Neural progenitor cell (in vitro differentiated cells): ENCODE measurements at regions not wholly inside any gene's neighbourhood (a gene's known extent, or its start where the extent isn't known, plus 50 kb on each side); places are given as distances from the start of the nearest gene placed in this dataset.

ENCODE experiments used
- EZH2 ChIP-seq: fragments of 200-600 bp; sonication (generic); IDR thresholded peaks from 2 replicates; pipeline ENCODE4 v1.6.1; 2017; ENCODE audit warnings: antibody characterized with exemption, mild to moderate bottlenecking, moderate library complexity
- EZH2phosphoT487 ChIP-seq: fragments of 200-600 bp; sonication (generic); IDR thresholded peaks from 2 replicates; pipeline ENCODE4 v1.6.1; 2017; ENCODE audit warnings: antibody characterized with exemption
- TF ChIP-seq, protein P1 (sequence below): fragments of 200-600 bp; sonication (generic); IDR thresholded peaks from 2 replicates; pipeline ENCODE4 v1.5.1; 2017; ENCODE audit warnings: antibody characterized with exemption, mild to moderate bottlenecking

DNA sequence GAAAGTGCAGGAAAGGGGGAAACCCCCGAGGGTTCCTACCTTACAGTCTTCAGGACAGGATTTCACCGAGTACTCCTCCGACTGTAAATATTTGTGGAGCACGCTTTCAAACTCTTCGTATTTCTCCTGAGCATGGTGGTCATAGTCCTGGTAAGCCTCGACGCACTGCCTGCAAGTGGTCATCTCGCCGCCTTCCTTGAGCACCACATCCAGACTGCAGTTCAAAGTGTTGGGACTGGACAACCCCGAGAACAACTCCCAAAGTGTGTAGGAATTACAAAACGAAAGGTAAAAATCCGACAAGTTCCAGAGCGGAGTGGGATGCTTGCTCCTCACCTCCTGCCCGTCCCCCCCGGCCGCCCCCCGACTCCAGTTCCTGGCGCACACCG is 349.7 kb downstream of the LIG4 start:
- TF ChIP-seq, protein P1, sequence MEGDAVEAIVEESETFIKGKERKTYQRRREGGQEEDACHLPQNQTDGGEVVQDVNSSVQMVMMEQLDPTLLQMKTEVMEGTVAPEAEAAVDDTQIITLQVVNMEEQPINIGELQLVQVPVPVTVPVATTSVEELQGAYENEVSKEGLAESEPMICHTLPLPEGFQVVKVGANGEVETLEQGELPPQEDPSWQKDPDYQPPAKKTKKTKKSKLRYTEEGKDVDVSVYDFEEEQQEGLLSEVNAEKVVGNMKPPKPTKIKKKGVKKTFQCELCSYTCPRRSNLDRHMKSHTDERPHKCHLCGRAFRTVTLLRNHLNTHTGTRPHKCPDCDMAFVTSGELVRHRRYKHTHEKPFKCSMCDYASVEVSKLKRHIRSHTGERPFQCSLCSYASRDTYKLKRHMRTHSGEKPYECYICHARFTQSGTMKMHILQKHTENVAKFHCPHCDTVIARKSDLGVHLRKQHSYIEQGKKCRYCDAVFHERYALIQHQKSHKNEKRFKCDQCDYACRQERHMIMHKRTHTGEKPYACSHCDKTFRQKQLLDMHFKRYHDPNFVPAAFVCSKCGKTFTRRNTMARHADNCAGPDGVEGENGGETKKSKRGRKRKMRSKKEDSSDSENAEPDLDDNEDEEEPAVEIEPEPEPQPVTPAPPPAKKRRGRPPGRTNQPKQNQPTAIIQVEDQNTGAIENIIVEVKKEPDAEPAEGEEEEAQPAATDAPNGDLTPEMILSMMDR: no peak
- TF ChIP-seq EZH2 (no peak), EZH2phosphoT487 (no peak)
